ENCODE measurements at regions not wholly inside any gene's neighbourhood (a gene's known extent, or its start where the extent isn't known, plus 50 kb on each side); places are given as distances from the start of the nearest gene placed in this dataset.
"Not testable (repeated sequence)": the region's sequence is repeated elsewhere in the genome, so short reads cannot be mapped to it uniquely, and the experiment has no call there.

DNA sequence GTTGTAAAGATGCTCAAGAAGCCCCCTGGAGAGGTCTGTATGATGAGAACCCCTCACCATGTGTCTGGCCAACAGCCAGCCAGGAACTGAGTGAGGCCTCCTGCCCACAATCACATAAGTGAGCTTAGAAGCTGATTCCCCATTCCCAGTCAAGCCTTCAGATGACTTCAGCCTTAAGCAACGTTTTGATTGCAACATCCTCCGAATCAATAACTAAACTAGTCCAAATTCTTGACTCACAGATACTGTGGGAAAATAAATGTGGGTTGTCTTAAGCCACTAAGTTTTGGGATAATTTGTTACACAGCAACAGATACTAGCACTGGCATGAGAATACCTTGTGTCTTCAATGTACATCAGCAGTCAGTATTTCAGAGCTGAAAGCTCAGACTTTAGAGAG, 54.5 kb upstream of the HS3ST4 start:
- no peak for DNase-seq (ENCODE audit: low spot score)

DNA sequence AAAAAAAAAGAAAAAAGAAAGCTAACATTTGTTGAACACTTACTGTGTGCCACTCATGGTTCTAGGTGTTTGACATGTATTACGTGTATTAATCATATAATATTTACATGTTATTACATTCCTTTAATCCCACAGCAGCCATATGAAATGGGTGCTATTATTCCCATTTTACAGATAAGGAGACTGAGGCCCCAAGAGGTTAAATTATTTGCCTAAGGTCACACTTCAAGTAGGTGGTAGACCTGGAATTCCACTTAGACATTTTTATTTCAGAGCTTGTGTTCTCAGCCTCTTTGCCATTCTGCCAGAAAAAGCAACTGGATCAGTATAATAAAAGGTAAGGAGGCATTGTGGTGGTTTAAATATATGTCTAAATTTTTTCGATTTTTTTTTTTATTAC, 55.1 kb upstream of the HS3ST4 start:
- no peak for DNase-seq (ENCODE audit: low spot score)

DNA sequence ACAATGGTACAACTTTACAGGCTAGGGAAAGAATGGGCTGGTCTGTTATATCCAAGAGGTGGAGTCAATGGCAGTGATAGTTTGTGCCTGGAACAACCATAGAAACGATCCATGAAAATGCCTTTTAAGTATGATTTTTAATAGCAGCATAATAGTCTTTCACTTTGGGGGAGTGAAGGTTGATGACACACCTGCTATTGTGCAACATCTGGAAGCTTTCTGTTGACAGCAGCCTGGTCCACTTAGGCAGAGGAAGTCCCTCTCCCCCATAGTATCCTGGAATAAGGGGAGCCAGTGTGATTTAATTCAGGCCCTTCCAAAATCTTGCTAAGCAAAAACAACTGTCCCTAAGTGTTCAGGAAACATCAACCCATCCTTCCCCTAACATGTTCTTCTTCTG, 56.3 kb upstream of the HS3ST4 start:
- no peak for DNase-seq (ENCODE audit: low spot score)

DNA sequence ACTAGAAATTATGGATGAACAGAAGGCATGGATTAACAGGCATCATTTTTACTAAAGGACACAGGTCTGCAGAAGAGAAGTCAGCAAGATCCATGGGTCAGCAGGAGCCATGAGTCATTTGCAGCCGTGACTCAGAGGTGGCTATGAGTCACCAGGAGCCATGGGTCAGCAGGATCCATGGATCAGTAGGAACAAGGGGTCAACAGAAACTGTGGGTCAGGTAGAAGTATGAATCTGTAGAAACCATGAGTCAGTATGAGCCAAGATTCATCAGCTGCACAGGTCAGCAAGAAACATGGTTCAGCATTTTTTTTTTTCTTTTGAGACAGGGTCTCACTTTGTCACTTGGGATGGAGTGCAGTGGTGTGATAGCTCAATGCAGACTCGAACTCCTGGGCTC, 58.2 kb upstream of the HS3ST4 start:
- DNase-seq (ENCODE audit: low spot score): no peak

DNA sequence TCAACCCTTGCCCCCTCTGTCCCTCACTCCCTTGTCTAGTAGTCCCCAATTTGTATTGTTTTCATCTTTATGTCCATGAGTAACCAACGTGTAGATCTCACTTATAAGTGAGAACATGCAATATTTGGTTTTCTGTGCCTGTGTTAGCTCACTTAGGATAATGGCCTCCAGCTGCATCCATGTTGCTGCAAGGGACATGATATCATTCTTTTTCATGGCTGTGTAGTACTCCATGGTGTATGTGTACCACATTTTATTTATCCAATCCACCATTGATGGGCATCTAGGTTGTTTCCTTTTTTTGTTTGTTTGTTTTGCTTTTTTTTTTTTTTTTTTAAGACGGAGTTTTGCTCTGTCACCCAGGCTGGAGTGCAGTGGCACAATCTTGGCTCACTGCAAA, 63.0 kb upstream of the HS3ST4 start:
- DNase-seq (ENCODE audit: low spot score): no peak

DNA sequence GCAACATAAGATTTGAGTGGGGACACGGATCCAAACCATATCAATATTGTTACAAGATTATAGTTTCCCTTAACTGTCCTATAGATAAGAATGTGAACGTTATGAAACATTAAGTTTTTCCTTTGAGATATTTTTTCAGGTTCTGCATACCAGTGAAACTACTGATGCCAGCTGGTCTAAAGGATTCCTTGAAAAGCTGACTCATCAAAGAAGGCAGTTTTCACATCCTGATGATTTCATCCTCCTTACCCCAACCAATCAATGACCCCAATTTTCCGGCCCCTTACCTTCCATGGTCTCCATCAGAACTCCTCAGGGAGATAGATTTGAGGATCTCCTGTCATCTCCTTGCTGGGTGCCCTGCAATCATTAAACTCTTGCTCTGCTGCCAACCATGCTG, 64.1 kb upstream of the HS3ST4 start:
- no peak for DNase-seq (ENCODE audit: low spot score)

DNA sequence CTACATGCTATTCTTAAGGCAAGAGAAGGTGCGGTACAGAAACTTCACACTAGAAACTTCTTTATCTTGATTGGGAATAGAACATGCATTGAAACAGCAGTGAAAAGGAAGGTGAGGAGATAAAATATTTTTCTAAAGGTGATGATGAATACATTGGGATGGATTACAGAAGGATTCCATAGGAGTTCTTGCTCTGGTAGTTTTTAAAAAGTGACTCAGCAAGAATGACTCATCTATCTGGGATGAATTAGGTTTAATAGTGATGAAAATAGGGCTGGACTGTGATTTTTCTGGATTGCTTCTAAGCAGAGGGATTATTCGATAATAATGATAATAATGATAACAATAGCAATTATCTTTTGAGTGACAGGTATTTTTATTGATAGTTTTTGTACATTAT, 65.6 kb upstream of the HS3ST4 start:
- no peak for DNase-seq (ENCODE audit: low spot score)

DNA sequence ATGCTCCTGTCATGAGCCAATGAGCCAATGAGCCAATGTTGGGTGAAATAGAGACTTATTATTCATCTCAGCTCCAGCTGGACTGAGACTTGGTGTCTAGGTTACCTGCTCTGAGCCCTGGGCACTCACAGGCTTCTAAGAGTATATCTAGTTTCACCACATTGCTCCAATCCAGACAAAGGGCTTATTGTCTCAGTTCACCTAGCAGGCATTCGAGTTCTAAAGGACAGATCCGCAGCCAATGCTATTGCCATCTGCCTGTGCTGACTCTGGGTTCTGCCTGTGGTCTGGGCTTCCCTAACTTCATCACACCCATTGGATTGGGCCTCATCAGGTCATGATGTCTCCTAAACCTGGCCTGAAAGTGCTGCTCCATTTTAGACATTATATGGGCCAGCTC, 66.1 kb upstream of the HS3ST4 start:
- no peak for DNase-seq (ENCODE audit: low spot score)

DNA sequence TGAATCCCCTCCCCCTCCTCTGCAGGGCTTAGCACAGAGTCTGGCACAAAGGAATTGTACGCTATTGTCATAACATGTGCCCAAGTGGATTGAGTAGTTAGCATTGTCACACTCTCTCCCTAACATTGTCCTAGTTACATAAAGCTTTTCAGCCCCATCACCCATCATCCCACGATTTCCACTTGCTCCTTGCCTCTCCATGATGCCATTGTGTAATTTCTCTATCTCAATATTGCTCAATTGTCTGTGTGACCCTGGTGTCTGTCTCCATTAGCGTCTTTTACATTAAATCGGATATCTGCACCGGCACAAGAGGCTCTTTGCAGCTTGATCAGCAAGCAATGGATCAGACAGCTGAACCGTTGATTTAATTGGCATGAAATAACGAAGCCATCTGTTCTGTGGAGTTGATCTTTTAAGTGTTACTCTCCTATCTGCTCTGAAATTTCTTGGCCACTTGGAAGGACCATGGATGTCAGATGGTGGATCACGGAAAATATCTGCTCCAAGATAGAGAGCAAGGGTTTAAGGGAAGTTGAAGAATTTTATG, 77.0 kb upstream of the HS3ST4 start:
- DNase-seq (ENCODE audit: low spot score): no peak

DNA sequence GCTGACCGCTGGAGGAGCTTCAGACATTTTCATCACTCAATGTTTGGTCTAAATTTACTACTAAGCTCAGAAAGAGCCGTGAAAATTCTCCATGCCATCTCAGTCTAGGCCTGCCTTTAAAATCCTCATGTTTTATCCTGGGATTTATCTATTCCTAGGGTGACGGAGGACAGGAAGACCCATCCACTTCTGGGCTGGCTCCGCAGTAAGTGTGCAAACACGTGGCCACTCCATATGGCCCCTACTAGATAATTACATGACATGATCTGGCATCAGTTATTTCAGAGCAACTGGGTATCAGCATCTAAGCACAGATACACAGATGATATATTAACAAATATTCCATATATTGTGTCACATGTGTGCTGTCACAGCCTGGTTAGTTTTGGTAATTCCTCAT, 77.8 kb upstream of the HS3ST4 start:
- DNase-seq (ENCODE audit: low spot score): no peak

DNA sequence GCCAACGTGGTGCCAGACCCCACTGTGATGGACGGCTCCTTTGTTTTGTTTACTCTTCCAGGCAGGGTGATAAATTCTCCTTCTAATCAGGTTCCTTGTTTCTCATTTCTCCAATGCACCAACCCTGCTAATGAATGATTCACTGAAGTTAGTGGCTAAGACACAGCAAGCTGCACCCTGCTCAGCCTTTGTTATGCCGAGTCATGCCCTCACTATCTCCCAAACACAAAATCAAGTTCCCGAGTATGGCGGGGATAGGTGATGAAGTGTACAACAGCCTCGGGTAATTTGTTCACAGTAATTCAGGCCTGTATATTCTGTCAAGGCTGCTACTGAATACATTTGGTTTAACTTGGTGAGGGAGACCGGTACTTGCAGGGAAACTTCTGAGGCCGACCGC, 83.8 kb upstream of the HS3ST4 start:
- no peak for DNase-seq (ENCODE audit: low spot score)

DNA sequence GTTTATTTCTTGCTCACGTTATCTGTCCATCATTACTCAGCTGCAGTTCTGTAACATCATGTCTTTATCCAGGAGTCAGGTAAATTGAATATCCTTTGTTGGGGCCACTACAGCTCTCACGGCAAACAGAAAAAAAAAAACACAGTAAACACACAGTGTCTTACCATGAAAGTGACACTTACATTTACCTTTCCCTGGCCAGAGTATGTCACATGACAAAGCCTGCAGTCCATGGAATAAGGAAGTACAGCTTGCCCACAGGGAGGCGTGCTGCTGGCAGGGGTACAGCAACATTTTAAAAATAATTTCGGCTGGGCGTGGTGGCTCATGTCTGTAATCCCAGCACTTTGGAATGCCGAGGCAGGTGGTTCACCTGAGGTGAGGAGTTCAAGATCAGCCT, 85.7 kb upstream of the HS3ST4 start:
- DNase-seq (ENCODE audit: low spot score): no peak

DNA sequence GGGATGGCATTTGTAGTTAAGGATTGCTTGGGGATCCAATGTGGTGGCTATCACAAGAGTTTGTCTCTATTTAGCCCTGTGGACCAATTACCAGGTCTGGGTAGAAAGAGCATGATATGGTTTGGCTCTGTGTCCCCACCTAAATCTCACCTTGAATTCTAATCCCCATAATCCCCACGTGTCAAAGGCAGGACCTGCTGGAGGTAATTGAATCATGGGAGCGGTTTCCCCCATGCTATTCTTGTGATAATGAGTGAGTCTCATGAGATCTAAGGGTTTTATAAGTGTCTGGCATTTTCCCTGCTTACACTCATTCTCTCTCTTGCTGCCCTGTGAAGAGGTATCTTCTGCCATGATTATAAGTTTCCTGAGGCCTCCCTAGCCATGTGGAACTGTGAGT, 86.4 kb upstream of the HS3ST4 start:
- no peak for DNase-seq (ENCODE audit: low spot score)

DNA sequence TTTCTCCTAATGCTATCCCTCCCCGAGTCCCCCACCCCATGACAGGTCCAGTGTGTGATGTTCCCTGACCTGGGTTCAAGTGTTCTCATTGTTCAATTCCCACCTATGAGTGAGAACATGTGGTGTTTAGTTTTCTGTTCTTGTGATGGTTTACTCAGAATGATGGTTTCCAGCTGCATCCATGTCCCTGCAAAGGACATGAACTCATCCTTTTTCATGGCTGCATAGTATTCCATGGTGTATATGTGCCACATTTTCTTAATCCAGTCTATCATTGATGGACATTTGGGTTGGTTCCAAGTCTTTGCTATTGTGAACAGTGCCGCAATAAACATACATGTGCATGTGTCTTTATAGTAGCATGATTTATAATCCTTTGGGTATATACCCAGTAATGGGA, 90.5 kb upstream of the HS3ST4 start:
- not testable (repeated sequence) for DNase-seq (ENCODE audit: low spot score)

DNA sequence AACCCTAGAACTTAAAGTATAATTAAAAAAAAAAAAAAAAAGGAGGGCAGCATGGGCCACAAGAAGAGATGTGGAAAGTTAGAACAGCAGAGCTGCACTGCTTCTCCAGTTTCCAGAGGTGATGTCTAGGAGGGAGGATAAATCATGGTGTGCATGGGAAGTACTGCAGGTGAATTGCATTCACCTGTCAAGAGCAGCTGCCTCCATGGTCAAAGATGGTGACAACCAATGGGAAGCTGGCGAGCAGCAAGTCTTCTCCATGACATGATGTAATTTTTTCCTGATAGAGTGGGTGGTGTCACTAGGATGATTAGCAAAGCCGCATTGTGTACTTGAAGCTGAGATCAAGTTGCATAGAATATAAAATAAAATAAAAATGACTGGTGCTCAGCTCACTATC, 95.6 kb upstream of the HS3ST4 start:
- no peak for DNase-seq (ENCODE audit: low spot score)

DNA sequence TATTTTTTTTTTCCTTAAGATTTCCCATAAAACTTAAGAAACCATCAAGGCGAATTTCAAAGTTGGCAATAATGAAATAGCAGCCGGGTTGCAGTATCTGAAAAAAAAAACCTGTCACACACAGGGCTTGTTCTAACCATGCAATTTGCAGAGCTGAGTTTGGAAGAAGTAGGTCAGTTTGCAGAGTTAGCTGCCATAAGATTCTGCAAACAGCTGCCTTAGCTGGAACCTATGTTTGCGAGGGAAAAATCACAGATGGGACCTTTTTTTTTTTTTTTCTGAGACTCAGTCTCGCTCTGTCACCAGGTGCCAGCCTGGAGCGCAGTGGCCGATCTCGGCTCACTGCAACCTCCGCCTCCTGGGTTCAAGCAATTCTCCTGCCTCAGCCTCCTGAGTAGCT, 98.5 kb upstream of the HS3ST4 start:
- no peak for DNase-seq (ENCODE audit: low spot score)

DNA sequence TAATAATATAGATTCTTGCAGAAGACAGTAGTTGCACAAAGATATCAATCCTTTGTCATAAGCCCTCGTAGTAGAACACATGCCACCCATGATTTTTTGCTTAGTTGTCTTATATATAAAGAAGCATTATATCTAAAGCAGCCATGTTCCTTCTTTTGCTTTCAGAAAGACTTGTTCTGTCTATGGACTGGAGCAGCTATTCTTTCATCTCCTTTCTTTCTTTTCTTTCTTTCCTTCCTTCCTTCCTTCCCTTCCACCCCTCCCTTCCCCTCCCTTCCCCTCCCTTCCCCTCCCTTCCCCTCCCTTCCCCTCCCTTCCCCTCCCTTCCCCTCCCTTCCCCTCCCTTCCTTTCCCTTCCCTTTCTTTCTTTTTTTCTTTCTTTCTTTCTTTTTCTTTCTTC, 104.0 kb upstream of the HS3ST4 start:
- no peak for DNase-seq (ENCODE audit: low spot score)

DNA sequence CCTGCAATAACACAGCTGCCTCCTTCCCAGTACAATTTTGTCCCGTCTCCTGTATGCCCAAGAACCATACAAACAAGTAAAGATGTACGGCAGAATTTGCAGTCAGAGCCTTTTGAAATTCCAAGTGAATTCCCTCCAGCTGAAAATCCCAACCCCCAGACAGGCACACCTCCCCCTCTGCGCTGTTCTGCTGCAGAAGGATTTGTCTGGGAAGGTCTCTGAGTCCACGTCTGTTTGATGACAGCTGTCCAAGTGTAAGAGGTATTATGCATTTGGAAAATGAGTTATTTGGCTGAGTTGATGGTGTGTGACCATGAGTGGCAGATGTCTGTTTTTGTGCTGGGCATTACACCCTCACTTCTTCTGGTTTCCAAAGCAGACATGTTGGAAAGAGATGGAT, 104.9 kb upstream of the HS3ST4 start:
- DNase-seq (ENCODE audit: low spot score): no peak

DNA sequence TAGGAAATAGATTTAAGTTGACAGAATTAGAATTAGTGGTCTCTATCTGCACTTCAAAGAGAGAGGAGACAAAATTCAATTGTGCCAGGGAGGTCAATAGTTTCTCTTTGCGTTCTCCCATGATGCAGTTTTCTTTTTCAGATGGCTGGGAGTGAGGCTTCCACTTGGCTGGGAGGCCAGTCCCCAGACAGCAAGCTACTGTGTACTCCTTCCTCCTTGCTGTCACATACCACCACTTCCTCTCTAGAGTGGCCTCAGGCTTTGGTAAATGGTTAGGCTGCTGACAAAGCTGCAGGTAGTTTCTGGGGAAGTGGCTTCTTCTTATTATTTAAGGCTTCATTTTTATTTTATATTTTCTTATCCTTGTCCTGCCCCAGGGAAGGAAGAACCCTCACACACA, 106.2 kb upstream of the HS3ST4 start:
- no peak for DNase-seq (ENCODE audit: low spot score)

DNA sequence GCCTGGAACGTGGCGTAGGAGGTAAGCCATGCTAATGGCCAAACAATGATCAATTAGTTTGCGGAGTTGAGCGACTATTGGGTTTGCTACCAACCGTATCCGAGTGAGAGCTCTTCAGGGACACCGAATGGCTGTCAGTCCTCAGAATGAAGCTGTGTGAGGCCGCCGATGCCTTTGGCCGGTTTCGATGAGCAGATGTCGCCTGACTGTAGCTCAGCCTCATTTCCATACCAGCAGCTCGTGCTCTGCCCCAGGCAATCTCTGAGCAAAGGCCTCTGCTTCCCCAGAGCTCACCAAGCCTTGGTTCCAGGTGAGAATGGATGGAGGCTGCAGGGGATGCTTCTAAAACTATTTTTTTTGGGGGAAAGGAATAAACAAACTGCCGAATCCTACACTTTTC, 111.7 kb upstream of the HS3ST4 start:
- peak; percentile 15 for DNase-seq (ENCODE audit: low spot score)

DNA sequence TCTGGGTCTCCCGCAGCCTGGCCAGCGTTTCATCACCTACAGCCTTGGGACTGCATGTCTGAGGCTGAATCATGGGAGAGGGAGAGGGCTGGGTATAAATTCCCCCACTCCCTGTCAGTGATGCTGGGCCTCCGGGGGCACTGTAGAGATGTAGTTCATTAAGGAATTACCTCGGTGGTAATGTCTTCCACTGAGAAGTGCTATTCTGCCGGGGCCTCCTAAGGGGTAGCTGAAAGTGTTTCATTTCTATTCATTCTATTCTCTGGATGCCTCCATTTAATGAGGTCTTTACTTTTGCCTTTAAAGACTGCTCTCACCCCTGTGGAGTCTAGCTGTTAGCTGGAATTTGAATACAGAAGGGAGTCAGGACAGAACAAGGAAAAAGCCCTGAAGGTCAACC, 116.4 kb upstream of the HS3ST4 start:
- peak; percentile 28 for DNase-seq (ENCODE audit: low spot score)

DNA sequence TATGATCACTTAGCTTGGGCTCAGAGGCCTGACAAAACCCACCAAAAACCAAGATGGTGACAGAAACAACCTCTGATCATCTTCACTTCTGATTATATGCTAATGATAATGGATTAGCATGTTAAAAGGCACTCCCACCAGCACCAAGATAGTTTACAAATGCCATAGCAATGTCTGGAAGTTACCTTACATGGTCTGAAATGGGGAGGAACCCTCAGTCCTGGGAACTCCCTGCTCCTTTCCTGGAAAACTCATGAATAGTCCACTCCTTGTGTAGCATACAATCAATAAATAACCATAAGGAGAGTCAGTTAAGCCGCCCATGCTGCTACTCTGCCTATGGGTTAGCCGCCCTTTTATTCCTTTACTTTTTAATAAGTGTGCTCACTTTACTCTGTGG, 120.0 kb upstream of the HS3ST4 start:
- no peak for DNase-seq (ENCODE audit: low spot score)

DNA sequence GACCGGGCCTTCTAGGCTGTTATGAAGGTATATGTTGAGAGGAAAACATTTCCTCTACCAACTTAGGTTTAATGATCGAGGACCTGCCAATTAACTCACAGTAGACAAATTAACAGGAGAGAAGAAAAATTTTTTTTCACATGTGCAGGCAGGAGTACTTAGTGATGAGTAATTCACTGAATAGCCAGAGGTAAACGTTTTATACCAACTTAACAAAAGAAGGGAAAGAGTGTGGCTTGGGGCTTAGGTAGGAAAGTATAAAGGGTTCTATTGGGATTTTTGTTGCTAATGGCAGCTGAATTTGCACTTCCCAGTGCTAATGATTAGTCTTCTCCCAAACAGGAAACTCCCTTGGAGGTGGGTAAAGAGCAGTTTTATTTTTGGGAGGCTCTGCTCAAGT, 121.6 kb upstream of the HS3ST4 start:
- DNase-seq (ENCODE audit: low spot score): no peak

DNA sequence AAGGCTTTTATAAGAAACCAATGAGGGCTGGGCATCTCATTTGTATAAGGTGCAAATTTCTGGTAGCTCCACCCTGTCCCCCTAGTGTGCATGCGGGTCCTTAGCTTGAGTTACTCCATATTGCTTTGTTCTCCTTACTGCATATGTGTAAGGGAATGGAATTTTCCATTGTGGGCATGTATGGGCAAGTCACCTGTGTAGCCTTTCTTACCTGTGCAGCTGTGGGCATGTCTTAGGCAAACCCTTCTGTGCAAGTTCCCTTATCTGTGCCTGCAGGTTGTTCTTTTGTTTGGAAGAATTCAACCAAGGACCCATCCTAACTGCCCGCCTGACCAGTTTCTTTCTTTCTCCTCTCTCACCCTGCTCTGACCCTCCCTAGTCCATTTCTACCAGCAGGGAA, 122.8 kb upstream of the HS3ST4 start:
- no peak for DNase-seq (ENCODE audit: low spot score)

DNA sequence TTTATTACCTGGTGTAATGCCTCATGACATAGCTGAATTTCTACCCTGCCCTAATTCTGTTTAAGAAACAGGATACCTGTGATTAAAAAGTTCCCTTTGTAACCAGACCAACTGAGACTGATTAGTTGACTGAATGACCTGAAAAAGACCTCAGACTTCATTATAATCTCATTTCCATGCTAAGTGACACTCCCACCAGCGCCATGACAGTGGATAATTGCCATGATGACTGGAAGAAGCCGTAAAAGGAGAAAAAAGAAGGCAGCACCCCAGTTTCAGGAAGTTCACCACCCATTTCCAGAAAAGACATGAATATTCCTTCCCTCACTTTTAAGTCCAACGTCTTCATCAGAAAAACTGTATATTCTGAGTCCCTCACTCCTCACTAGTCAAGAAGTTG, 125.6 kb upstream of the HS3ST4 start:
- no peak for DNase-seq (ENCODE audit: low spot score)
